Left ventricle myocardium inferior (tissue), 1 donor: ENCODE measurements at regions not wholly inside any gene's neighbourhood (a gene's known extent, or its start where the extent isn't known, plus 50 kb on each side); places are given as distances from the start of the nearest gene placed in this dataset.
A peak's percentile ranks its signal among the peaks of the same experiment; 100 is the strongest.

ENCODE experiments used
- DNase-seq: peaks from one replicate; pipeline ENCODE4 v3.0.0-alpha.2; 2020
- H3K27ac ChIP-seq: fragments of 200-600 bp; replicated peaks from 2 replicates; pipeline ENCODE4 v1.8.0; 2021
- H3K27me3 ChIP-seq: fragments of 200-600 bp; 2 replicates; pipeline ENCODE4 v1.8.0; 2021; ENCODE audit warnings: low read depth
- H3K36me3 ChIP-seq: fragments of 200-600 bp; 2 replicates; pipeline ENCODE4 v1.8.0; 2021
- H3K4me1 ChIP-seq: fragments of 200-600 bp; 2 replicates; pipeline ENCODE4 v1.8.0; 2021
- H3K4me3 ChIP-seq: fragments of 200-600 bp; 2 replicates; pipeline ENCODE4 v1.8.0; 2021; ENCODE audit warnings: mild to moderate bottlenecking, moderate library complexity
- H3K9me3 ChIP-seq: fragments of 200-600 bp; replicated peaks from 2 replicates; pipeline ENCODE4 v1.8.0; 2021
- intact Hi-C: fragments of 100-400 bp; cut with micrococcal nuclease; formaldehyde crosslinking; loops from one replicate; pipeline ENCODE4 v1.11.0; 2022
- TF ChIP-seq, protein P1 (sequence below): fragments of 200-600 bp; IDR thresholded peaks from 2 replicates; pipeline ENCODE4 v1.8.0; 2021; ENCODE audit warnings: antibody characterized with exemption, mild to moderate bottlenecking, borderline replicate concordance
- donor health status: DM: no; HTN: yes; CAD: no; lungs with severe emphysema.

DNA sequence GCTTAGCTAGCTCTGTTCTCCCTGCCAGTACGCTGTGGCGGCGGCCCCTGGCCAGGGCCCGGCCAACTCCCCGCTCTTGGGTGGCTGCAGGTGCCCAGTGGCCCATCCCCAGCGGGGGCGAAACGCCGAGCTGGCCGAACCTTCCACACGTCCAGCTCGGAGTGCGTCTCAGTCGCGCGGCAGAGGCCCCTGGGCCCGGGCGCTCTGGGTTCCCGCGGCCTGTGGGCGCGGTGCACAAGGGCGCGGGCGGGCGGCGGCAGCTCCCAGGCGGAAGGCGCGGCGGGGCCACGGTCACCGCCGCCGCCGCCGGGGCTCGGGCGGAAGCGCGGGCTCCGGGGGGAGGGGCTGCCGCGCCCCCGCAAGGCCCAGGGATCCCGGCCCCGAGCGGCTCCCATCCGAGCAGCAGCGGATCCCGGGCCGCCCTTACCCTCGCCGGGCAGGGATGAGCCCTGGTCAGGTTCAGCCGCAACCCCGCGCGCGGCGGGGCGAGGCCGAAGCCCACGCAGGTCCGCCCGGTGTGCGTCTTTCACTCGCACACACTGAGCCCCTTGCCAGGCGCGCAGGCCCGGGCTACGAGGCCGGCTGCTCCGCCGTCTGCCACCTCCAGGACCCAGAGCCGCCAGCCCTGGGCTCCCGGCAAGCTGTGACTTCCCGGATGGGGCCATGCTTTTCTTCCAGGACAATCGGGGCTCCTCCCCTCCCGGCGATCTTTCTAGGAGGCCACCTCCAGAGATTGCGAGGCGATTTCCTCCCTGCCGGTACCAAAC, 54.2 kb downstream of the CCDC54 start:
- DNase-seq: peak; percentile 75
- peaks cover 25% of the 10 kb centered on the region for H3K4me1 ChIP-seq
- H3K27ac ChIP-seq: peak overlapping the region; percentile 96
- H3K9me3 ChIP-seq: no peaks in the 10 kb centered on the region
- intact Hi-C loops: no loop called here
- H3K27me3 ChIP-seq: no peaks in the 10 kb centered on the region
- peak overlapping the region; percentile 80 for H3K4me3 ChIP-seq
- H3K36me3 ChIP-seq: no peaks in the 10 kb centered on the region
- TF ChIP-seq, protein P1, sequence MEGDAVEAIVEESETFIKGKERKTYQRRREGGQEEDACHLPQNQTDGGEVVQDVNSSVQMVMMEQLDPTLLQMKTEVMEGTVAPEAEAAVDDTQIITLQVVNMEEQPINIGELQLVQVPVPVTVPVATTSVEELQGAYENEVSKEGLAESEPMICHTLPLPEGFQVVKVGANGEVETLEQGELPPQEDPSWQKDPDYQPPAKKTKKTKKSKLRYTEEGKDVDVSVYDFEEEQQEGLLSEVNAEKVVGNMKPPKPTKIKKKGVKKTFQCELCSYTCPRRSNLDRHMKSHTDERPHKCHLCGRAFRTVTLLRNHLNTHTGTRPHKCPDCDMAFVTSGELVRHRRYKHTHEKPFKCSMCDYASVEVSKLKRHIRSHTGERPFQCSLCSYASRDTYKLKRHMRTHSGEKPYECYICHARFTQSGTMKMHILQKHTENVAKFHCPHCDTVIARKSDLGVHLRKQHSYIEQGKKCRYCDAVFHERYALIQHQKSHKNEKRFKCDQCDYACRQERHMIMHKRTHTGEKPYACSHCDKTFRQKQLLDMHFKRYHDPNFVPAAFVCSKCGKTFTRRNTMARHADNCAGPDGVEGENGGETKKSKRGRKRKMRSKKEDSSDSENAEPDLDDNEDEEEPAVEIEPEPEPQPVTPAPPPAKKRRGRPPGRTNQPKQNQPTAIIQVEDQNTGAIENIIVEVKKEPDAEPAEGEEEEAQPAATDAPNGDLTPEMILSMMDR: no peak

- intact Hi-C loops: no loop called here
- no peak for DNase-seq
- peaks cover 2% of the 10 kb centered on the region for H3K27me3 ChIP-seq
- H3K36me3 ChIP-seq: no peaks in the 10 kb centered on the region
- H3K4me1 ChIP-seq: peaks cover 25% of the 10 kb centered on the region
- TF ChIP-seq, protein P1: no peak
- H3K27ac ChIP-seq: peak overlapping the region; percentile 96
- H3K9me3 ChIP-seq: no peaks in the 10 kb centered on the region
- H3K4me3 ChIP-seq: peak overlapping the region; percentile 80
Measured at GRCh38 chr3:107432013-107432515, 54.8 kb downstream of the CCDC54 start.

DNA sequence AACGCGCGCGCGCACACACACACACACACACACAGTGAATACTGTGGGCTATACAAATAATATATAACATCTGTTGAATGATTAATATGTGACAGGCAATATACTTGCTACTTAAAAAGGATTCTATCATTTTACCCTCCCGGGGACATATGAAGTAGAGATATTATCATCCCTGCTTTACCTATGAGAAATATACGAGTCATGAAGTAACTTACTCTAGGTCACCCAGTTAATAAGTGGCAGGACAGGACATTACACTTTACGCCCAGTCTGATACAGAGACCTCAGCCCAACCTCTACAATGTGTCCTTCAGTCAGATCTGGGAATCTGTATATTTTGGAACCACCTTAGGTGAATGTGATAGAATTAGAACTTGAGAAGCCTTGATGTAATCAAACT, 55.4 kb downstream of the CCDC54 start:
- intact Hi-C loops: no loop called here
- H3K4me3 ChIP-seq: peak overlapping the region; percentile 80
- peak overlapping the region; percentile 96 for H3K27ac ChIP-seq
- TF ChIP-seq, protein P1: no peak
- no peak for DNase-seq
- H3K4me1 ChIP-seq: peaks cover 25% of the 10 kb centered on the region
- H3K27me3 ChIP-seq: peaks cover 5% of the 10 kb centered on the region
- no peaks in the 10 kb centered on the region for H3K36me3 ChIP-seq
- no peaks in the 10 kb centered on the region for H3K9me3 ChIP-seq

DNA sequence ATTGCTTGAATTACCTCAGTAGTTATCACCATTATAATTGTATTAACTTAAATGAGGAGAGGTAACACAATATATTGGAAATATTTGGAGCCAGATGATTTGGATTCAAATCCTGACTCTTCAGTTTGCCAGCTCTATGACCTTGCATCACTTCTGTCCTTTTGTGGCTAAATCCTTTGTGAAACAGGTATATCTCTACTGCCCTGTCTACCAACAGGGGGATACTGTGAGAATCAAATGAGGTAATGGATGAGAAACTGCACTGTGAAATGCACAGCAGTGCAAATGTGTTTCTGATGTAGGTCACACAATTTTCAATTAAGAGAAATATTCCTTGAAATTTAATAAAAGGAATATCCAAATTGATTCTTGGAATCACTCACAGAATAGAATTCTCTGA, 58.8 kb downstream of the CCDC54 start:
- no peaks in the 10 kb centered on the region for H3K9me3 ChIP-seq
- H3K36me3 ChIP-seq: no peaks in the 10 kb centered on the region
- peaks cover 9% of the 10 kb centered on the region for H3K4me1 ChIP-seq
- H3K27ac ChIP-seq: no peak overlapping the region
- H3K27me3 ChIP-seq: peaks cover 5% of the 10 kb centered on the region
- intact Hi-C loops: no loop called here
- no peak for DNase-seq
- TF ChIP-seq, protein P1: no peak
- no peak overlapping the region for H3K4me3 ChIP-seq

GRCh38 chr3:107438671-107439070, 61.4 kb downstream of the CCDC54 start:
- no peaks in the 10 kb centered on the region for H3K36me3 ChIP-seq
- intact Hi-C loops: no loop called here
- no peak for DNase-seq
- TF ChIP-seq, protein P1: no peak
- no peaks in the 10 kb centered on the region for H3K4me1 ChIP-seq
- no peak overlapping the region for H3K4me3 ChIP-seq
- H3K9me3 ChIP-seq: no peaks in the 10 kb centered on the region
- H3K27ac ChIP-seq: no peak overlapping the region
- peaks cover 5% of the 10 kb centered on the region for H3K27me3 ChIP-seq
